GM23338 (cell line): ENCODE measurements at regions not wholly inside any gene's neighbourhood (a gene's known extent, or its start where the extent isn't known, plus 50 kb on each side); places are given as distances from the start of the nearest gene placed in this dataset.

Experiments
- CREB1 ChIP-seq: fragments of 250-450 bp; sonication (Bioruptor Pico); IDR thresholded peaks from 2 replicates; pipeline ENCODE4 v1.5.0; 2020; ENCODE audit warnings: low read depth, mild to moderate bottlenecking, moderate library complexity
- CTCF ChIP-seq, 2 experiments: fragments of 200-600 bp in 1 of 2; sonication (generic) in 1 of 2; conservative IDR thresholded peaks; 2 replicates each; pipeline versions ENCODE4 v1.5.1 to v1.6.1; 2016 to 2017; ENCODE audit warnings: antibody characterized with exemption in 2 of 2, low read depth in 2 of 2, mild to moderate bottlenecking in 2 of 2, moderate library complexity in 1 of 2
- EZH2 ChIP-seq: fragments of 200-600 bp; sonication (generic); IDR thresholded peaks from one replicate; pipeline ENCODE4 v1.8.0; 2017; ENCODE audit warnings: antibody characterized with exemption, mild to moderate bottlenecking, low read depth; ENCODE audit not compliant: unreplicated experiment
- STAT1 ChIP-seq: IDR thresholded peaks from one replicate; pipeline ENCODE4 v1.6.1; 2016; ENCODE audit warnings: antibody characterized with exemption; ENCODE audit not compliant: unreplicated experiment

- no peak for TF ChIP-seq EZH2
- TF ChIP-seq CTCF (conservative IDR thresholded peaks at IDR 0.05; ENCODE audit: low read depth in 2 of 2), result no peak
- TF ChIP-seq STAT1, result no peak
- no peak for TF ChIP-seq CREB1 (CRISPR knock-in tag)
Observed at GRCh38 chr2:175580652-175581051, 399.1 kb upstream of the ATP5MC3 start.
